Skeletal muscle satellite cell (primary cell): ENCODE measurements at regions not wholly inside any gene's neighbourhood (a gene's known extent, or its start where the extent isn't known, plus 50 kb on each side); places are given as distances from the start of the nearest gene placed in this dataset.

ENCODE experiments used
- H3K27me3 ChIP-seq: 2 replicates; pipeline ENCODE4 v1.7.0; 2013; ENCODE audit warnings: low read length; ENCODE audit not compliant: control insufficient read depth, insufficient read depth
- H3K36me3 ChIP-seq: 2 replicates; pipeline ENCODE4 v1.7.0; 2013; ENCODE audit warnings: mild to moderate bottlenecking, control low read depth, low read length; ENCODE audit not compliant: insufficient read depth
- H3K4me1 ChIP-seq: 2 replicates; pipeline ENCODE4 v1.7.0; 2013; ENCODE audit warnings: low read length; ENCODE audit not compliant: control insufficient read depth, insufficient read depth
- H3K4me2 ChIP-seq: 2 replicates; pipeline ENCODE4 v1.7.0; 2013; ENCODE audit warnings: mild to moderate bottlenecking, low read length
- H3K4me3 ChIP-seq: 2 replicates; pipeline ENCODE4 v1.7.0; 2013; ENCODE audit warnings: low read length
- H3K9ac ChIP-seq: 2 replicates; pipeline ENCODE4 v1.7.0; 2013; ENCODE audit warnings: mild to moderate bottlenecking, low read depth, low read length, moderate library complexity
- H3K9me3 ChIP-seq: replicated peaks from 2 replicates; pipeline ENCODE4 v1.7.0; 2013; ENCODE audit warnings: mild to moderate bottlenecking, control low read depth, low read length

DNA sequence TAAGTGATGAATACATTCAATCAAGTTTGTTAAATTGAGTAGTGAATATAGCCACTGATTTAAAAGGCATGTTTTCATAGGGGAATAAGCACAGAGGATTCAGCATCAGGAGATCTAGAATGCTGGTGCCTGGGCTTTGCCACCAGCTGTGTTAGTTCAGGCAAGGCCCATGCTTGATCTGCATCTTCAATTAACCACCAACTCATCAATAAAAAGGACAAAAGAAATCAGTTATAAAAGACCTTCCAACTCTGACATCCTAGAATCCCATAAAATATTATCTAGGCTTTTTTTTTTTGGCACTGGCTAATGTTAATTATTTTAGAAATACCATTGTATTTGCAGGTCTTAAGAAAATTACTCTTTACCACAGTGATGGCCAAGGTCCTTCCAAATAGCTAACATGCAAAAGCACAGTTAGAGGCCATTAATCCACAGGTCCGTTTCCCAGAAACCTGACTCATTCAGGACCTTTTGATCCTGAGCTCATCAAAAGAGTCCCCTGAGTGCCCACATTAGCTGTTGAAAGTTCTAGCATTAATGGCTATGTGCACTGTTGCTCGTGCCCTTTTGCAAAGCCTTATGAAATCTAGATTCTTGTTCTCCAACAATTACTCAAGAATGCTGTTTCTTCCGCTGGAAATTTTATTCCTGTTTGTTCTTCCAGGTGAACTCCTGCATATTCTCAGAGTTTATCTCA, 170.0 kb downstream of the CYRIA start:
- Histone ChIP-seq H3K4me3 (no peak overlapping the region), H3K36me3 (no peaks in the 10 kb centered on the region), H3K9ac (no peak overlapping the region), H3K9me3 (no peaks in the 10 kb centered on the region), H3K27me3 (no peaks in the 10 kb centered on the region), H3K4me1 (no peaks in the 10 kb centered on the region), H3K4me2 (no peak overlapping the region)

DNA sequence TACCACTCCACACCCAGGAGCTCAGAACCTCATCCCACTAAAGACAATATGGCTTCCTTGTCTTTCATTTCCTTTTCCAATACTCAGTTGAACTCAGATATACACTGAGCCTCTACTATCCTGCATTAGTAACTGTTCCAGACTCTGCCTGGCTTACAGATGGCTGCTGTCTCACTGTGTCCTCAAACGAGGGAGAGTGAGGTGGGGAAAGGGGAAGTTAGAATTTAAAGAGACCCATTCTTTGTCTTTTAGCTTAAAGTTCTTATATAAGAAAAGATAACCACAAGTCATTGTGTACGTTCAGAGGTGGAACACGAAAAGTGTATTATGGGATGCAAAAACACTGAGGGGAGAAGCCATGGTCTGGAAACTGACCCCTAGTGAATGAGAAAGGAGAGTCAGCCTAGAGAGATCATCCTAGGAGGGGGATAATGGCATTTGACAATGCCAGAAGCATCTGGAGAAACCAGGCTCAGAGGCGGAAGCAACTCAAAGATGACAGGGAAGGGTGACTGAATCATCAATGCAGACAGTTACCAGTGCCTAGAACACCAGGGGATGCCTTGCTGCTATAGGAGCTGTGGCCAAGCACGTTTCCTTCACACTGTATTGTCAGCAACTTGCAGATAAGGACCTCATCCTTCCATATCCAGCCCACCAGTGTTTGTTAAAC, 170.7 kb downstream of the CYRIA start:
- Histone ChIP-seq H3K4me3 (no peak overlapping the region), H3K4me1 (no peaks in the 10 kb centered on the region), H3K27me3 (no peaks in the 10 kb centered on the region), H3K36me3 (no peaks in the 10 kb centered on the region), H3K9me3 (no peaks in the 10 kb centered on the region), H3K4me2 (no peak overlapping the region), H3K9ac (no peak overlapping the region)

DNA sequence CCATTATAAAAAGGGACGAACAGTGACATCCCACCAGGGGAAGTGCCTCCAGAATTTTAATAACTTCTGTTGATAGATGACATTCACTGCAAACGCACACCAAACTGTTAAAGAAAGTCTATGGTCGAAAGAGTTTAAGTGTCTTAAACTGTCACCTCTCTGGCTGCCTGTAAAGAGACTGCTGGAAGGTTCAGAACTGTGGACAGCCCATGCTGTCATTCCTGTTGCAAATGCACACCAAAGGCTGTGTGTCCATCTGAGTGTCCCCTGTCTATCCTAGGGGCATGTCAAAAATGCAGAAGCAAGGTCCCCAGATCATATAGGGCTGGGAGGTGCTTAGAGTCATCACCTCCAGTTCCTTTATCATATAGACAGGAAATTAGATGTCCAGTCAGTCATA, 171.8 kb downstream of the CYRIA start:
- Histone ChIP-seq H3K4me3 (no peak overlapping the region), H3K4me2 (no peak overlapping the region), H3K4me1 (no peaks in the 10 kb centered on the region), H3K9me3 (no peaks in the 10 kb centered on the region), H3K9ac (no peak overlapping the region), H3K36me3 (no peaks in the 10 kb centered on the region), H3K27me3 (no peaks in the 10 kb centered on the region)

DNA sequence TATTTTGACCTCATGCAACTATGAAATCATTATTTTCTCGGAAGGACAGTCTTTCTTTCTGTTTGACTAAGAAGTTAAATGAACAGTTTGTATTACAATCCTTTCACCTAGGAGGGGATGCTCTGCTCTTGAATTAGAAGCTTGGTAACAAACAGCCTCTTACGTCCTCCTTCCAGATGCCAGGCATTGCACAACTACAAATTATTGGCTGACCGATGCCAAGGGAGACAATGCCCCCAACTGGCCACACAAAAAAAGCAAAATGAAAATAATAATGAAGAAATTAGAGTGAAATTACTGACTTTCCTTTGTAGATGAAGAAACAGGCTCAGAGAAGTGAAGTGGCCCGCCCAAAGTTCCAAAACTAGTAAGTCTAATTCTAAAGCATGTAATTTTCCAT, 177.9 kb downstream of the CYRIA start:
- Histone ChIP-seq H3K9ac (no peak overlapping the region), H3K36me3 (no peaks in the 10 kb centered on the region), H3K4me2 (no peak overlapping the region), H3K9me3 (no peaks in the 10 kb centered on the region), H3K27me3 (no peaks in the 10 kb centered on the region), H3K4me3 (no peak overlapping the region), H3K4me1 (no peaks in the 10 kb centered on the region)

DNA sequence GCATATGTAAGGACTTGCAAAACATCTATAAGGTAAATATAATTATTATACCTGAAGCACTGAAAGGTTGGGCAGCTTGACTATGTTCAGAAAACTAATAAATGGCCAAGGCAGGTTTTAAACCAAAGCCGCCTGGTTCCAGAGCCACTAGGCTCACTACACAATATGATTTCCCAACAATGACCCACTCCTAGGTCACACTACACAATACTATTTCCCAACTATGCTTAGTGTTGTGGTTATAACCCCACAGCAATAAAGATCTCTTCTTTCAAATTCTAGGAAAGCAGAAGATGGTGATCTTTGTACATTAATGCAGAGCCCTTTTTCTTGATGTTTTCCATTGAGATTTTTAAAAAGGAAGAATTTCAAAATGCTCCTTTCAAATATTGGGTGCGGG, 180.4 kb downstream of the CYRIA start:
- no peak overlapping the region for H3K9ac ChIP-seq
- no peaks in the 10 kb centered on the region for H3K9me3 ChIP-seq
- H3K4me2 ChIP-seq: no peak overlapping the region
- H3K4me1 ChIP-seq: no peaks in the 10 kb centered on the region
- H3K27me3 ChIP-seq: no peaks in the 10 kb centered on the region
- H3K4me3 ChIP-seq: no peak overlapping the region
- no peaks in the 10 kb centered on the region for H3K36me3 ChIP-seq

DNA sequence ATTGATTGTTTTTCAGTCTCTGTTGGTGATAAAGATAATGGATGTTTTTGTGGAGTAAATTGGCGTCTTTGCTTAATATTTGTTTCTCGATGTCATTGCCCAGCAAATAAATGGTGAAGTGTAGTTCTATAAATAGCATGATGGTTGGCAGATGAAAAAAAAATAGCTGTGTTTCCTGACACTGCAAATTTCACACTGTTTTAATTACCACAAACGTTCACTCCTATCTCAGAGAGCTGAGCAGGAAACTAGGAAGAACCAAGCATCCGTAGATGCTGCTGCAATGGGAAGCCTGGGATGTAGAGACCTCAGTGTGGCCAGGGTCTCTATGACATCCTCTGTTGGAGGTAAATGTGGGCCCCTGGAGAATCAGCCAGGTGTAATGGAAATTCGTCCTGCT, 183.2 kb downstream of the CYRIA start:
- Histone ChIP-seq H3K27me3 (no peaks in the 10 kb centered on the region), H3K4me1 (no peaks in the 10 kb centered on the region), H3K4me2 (no peak overlapping the region), H3K36me3 (no peaks in the 10 kb centered on the region), H3K9ac (no peak overlapping the region), H3K4me3 (no peak overlapping the region), H3K9me3 (no peaks in the 10 kb centered on the region)

DNA sequence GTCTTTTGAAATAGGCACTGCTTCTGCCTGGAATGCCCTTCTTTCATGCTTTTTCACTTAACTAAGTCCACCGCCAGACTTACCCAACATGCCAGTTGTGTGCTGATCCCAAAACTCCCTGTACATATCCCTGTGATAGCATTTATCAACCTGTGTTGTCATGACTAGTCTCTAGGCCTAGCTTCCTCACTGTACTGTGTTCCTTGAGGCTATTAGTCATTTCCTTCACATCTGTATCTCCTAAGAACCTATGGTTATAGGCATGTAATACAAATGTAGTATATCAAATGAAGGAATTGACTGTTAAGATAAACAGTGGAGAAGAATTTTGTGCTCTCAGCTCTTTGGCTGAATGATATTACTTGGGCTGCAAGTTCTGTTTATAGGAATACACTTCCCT, 184.3 kb downstream of the CYRIA start:
- Histone ChIP-seq H3K4me1 (no peaks in the 10 kb centered on the region), H3K36me3 (no peaks in the 10 kb centered on the region), H3K9ac (no peak overlapping the region), H3K4me2 (no peak overlapping the region), H3K27me3 (no peaks in the 10 kb centered on the region), H3K9me3 (no peaks in the 10 kb centered on the region), H3K4me3 (no peak overlapping the region)

DNA sequence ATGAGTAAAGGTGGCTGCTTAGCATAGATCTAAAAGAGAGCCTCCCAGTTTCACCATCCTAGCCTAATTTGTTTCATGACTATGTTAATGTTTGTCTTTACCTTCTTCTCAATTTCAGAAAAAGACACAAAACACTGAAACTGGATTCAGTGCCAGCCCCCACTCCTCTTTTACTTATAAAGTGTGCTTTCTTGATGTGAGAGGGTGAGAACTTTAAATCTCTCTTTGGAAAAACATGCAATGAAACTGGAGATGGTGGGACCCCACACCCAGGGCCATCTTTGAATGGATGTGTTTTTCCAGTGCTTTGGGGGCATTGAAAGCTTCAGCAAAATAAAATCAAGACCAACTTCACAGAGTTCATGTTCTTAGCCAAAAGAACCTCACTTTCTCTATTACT, 185.9 kb downstream of the CYRIA start:
- Histone ChIP-seq H3K9me3 (no peaks in the 10 kb centered on the region), H3K36me3 (no peaks in the 10 kb centered on the region), H3K4me1 (no peaks in the 10 kb centered on the region), H3K4me3 (no peak overlapping the region), H3K27me3 (no peaks in the 10 kb centered on the region), H3K4me2 (no peak overlapping the region), H3K9ac (no peak overlapping the region)

DNA sequence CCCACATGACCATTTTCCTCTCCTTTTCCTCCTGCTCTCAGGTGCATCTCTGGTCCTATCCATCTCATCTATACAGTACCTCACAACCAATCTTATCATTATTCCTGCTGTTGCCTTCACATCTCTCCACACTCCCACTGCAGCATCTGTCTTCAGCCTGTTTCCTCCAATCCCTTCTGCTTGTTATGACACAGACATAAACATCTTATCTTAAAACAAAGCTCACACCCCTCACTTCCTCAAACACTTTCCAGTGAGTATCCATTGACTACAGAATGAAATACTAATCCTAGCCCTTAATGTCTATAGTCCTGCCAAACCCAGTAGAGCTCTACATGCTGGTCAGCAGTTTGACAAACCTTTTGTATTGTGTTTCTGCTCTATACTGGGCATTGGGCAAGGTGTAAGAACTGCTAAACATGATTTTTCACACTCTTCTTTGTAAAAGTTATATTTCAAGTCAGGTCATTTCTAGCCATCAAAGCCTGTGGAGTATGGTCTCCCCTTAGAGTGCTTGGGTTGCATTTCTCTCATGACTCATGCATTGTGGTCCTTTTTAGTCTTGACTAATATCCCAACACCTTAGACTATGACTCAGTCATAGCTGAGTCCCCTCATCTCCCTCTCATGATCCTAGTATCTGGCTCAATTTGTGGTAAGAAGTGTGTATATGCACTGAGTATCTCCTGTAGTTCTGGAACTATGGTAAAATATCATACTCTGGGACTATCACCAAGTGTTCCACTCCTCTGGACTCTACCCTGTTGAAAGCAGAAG, 187.0 kb downstream of the CYRIA start:
- Histone ChIP-seq H3K4me1 (no peaks in the 10 kb centered on the region), H3K27me3 (no peaks in the 10 kb centered on the region), H3K9me3 (no peaks in the 10 kb centered on the region), H3K4me2 (no peak overlapping the region), H3K36me3 (no peaks in the 10 kb centered on the region), H3K9ac (no peak overlapping the region), H3K4me3 (no peak overlapping the region)

DNA sequence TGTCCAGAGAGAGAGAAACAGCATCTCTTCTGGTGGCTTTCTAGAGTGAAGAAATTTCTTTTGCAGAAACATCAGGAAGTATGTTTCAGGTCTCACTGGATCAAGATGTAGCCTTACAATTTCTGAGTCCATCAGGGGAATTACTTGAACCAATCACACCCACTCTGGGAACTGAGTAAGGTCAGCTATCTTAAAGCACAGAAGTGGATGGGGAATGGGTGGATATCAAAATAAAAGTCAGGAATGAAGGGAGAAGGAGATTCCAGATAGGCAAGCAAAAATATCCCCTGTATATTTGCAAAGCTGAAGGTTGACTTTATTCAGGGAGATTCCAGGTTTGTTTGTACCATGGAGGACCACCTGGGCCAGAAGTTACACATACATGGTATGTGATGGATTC, 188.0 kb downstream of the CYRIA start:
- H3K4me3 ChIP-seq: no peak overlapping the region
- no peaks in the 10 kb centered on the region for H3K9me3 ChIP-seq
- no peaks in the 10 kb centered on the region for H3K27me3 ChIP-seq
- no peak overlapping the region for H3K9ac ChIP-seq
- no peaks in the 10 kb centered on the region for H3K4me1 ChIP-seq
- no peaks in the 10 kb centered on the region for H3K36me3 ChIP-seq
- no peak overlapping the region for H3K4me2 ChIP-seq

DNA sequence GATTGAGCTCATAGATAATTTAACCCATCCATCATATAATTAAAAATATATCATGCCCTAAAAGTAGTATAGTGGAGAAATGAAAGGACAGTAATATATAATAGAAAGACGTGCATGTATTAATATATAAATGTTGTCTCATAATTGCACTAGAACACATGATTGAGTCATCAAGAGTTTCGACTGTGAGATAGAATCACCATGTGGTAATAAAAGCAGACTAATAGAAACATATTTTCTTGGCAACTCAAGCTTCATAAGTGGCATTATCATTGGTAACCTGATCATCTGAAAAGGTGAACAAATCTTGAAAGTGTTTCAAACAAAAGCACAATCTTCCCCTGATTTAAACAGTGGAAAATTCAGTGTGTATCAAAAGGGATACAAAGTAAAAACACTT, 188.8 kb downstream of the CYRIA start:
- H3K36me3 ChIP-seq: no peaks in the 10 kb centered on the region
- H3K9me3 ChIP-seq: no peaks in the 10 kb centered on the region
- H3K4me3 ChIP-seq: no peak overlapping the region
- no peaks in the 10 kb centered on the region for H3K27me3 ChIP-seq
- H3K9ac ChIP-seq: no peak overlapping the region
- no peaks in the 10 kb centered on the region for H3K4me1 ChIP-seq
- H3K4me2 ChIP-seq: no peak overlapping the region
